ENCODE measurements at regions not wholly inside any gene's neighbourhood (a gene's known extent, or its start where the extent isn't known, plus 50 kb on each side); places are given as distances from the start of the nearest gene placed in this dataset.

GRCh38 chr6:135740580-135740979, 110.9 kb upstream of the PDE7B start:
- DNase-seq (no peak), ATAC-seq (no peak)
- Histone ChIP-seq H3K36me3 (ENCODE audit: low read depth, low read length) (no peaks in the 10 kb centered on the region), H3K4me3 (ENCODE audit: low read length) (no peak overlapping the region), H3K27ac (ENCODE audit: low read length) (no peak overlapping the region), H3F3A (ENCODE audit: low read length, unreplicated experiment) (no peaks in the 10 kb centered on the region), H3K79me2 (ENCODE audit: low read length) (no peaks in the 10 kb centered on the region), H3K27me3 (ENCODE audit: low read length) (no peaks in the 10 kb centered on the region), H3K4me1 (ENCODE audit: insufficient read depth, low read length) (peaks cover 10% of the 10 kb centered on the region; the same call in 1 of the 2 replicates), H4K20me1 (ENCODE audit: low read length) (no peaks in the 10 kb centered on the region), H3K9me3 (ENCODE audit: low read length) (no peaks in the 10 kb centered on the region), H3K9me2 (replicated peaks; ENCODE audit: low read length) (no peaks in the 10 kb centered on the region), H2AFZ (ENCODE audit: low read length) (no peak overlapping the region), H3K4me2 (ENCODE audit: low read length) (no peak overlapping the region), H3K9ac (ENCODE audit: low read length) (no peak overlapping the region)
- BruUV-seq (replicated peaks): no TSS peak
- ChIA-PET CTCF (interaction anchor here (0.6 kb wide), 1 partner anchor 8 kb away, joined by 8 read pairs; no protein-coding TSS in a partner anchor), POLR2A (ENCODE audit: unreplicated experiment) (no interaction called here)
- TF ChIP-seq CTCF (conservative IDR thresholded peaks at IDR 0.05; ENCODE audit: low read depth, low read length) (no peak), EZH2phosphoT487 (IDR thresholded peaks at IDR 0.05; ENCODE audit: borderline replicate concordance, low read length) (no peak)
- intact Hi-C loops (cut with micrococcal nuclease): no loop called here

GRCh38 chr6:135743476-135743875, 108.0 kb upstream of the PDE7B start:
- DNase-seq: no peak
- Histone ChIP-seq H3K36me3 (ENCODE audit: low read depth, low read length) (no peaks in the 10 kb centered on the region), H3F3A (ENCODE audit: low read length, unreplicated experiment) (no peaks in the 10 kb centered on the region), H3K9ac (ENCODE audit: low read length) (no peak overlapping the region), H3K27ac (ENCODE audit: low read length) (no peak overlapping the region), H3K4me1 (ENCODE audit: insufficient read depth, low read length) (peaks cover 10% of the 10 kb centered on the region; the same call in 1 of the 2 replicates), H3K4me2 (ENCODE audit: low read length) (no peak overlapping the region), H2AFZ (ENCODE audit: low read length) (no peak overlapping the region), H3K4me3 (ENCODE audit: low read length) (no peak overlapping the region), H4K20me1 (ENCODE audit: low read length) (no peaks in the 10 kb centered on the region), H3K9me2 (replicated peaks; ENCODE audit: low read length) (no peaks in the 10 kb centered on the region), H3K27me3 (ENCODE audit: low read length) (no peaks in the 10 kb centered on the region), H3K79me2 (ENCODE audit: low read length) (no peaks in the 10 kb centered on the region), H3K9me3 (ENCODE audit: low read length) (no peaks in the 10 kb centered on the region)
- no peak for ATAC-seq
- CTCF ChIA-PET: no interaction called here
- TF ChIP-seq EZH2 (IDR thresholded peaks at IDR 0.05; ENCODE audit: low read length, unreplicated experiment) (no peak), EZH2phosphoT487 (IDR thresholded peaks at IDR 0.05; ENCODE audit: borderline replicate concordance, low read length) (no peak), CTCF (conservative IDR thresholded peaks at IDR 0.05; ENCODE audit: low read depth, low read length) (no peak; the same call in 1 of the 2 replicates)
- intact Hi-C loops (cut with micrococcal nuclease): no loop called here
- BruUV-seq (replicated peaks): no TSS peak
- POLR2A ChIA-PET (ENCODE audit: unreplicated experiment): no interaction called here

GRCh38 chr6:135748189-135748588, 103.3 kb upstream of the PDE7B start:
- no peak overlapping the region for H3K9ac ChIP-seq (ENCODE audit: low read length)
- DNase-seq: no peak
- H3K79me2 ChIP-seq (ENCODE audit: low read length): no peaks in the 10 kb centered on the region
- ATAC-seq: no peak
- H2AFZ ChIP-seq (ENCODE audit: low read length): no peak overlapping the region
- intact Hi-C loops (cut with micrococcal nuclease): no loop called here
- H3K27ac ChIP-seq (ENCODE audit: low read length): no peak overlapping the region
- H4K20me1 ChIP-seq (ENCODE audit: low read length): no peaks in the 10 kb centered on the region
- no peak overlapping the region for H3K4me3 ChIP-seq (ENCODE audit: low read length)
- no peaks in the 10 kb centered on the region for H3K27me3 ChIP-seq (ENCODE audit: low read length)
- H3K4me2 ChIP-seq (ENCODE audit: low read length): no peak overlapping the region
- H3K9me2 ChIP-seq (replicated peaks; ENCODE audit: low read length): no peaks in the 10 kb centered on the region
- H3K4me1 ChIP-seq (ENCODE audit: insufficient read depth, low read length): no peaks in the 10 kb centered on the region
- H3F3A ChIP-seq (ENCODE audit: low read length, unreplicated experiment): no peaks in the 10 kb centered on the region
- CTCF ChIA-PET: no interaction called here
- TF ChIP-seq EZH2 (IDR thresholded peaks at IDR 0.05; ENCODE audit: low read length, unreplicated experiment) (no peak), EZH2phosphoT487 (IDR thresholded peaks at IDR 0.05; ENCODE audit: borderline replicate concordance, low read length) (no peak), CTCF (conservative IDR thresholded peaks at IDR 0.05; ENCODE audit: low read depth, low read length) (no peak)
- no peaks in the 10 kb centered on the region for H3K36me3 ChIP-seq (ENCODE audit: low read depth, low read length)
- POLR2A ChIA-PET (ENCODE audit: unreplicated experiment): no interaction called here
- no TSS peak for BruUV-seq (replicated peaks)
- no peaks in the 10 kb centered on the region for H3K9me3 ChIP-seq (ENCODE audit: low read length)
